Glutamatergic neuron (in vitro differentiated cells): ENCODE measurements at regions not wholly inside any gene's neighbourhood (a gene's known extent, or its start where the extent isn't known, plus 50 kb on each side); places are given as distances from the start of the nearest gene placed in this dataset.

Source experiments
- DNase-seq: peaks from one replicate; pipeline ENCODE4 v3.0.0; 2022
- H3K27ac Mint-ChIP-seq: one replicate; pipeline ENCODE4 v1.8.0; 2020; ENCODE audit warnings: mild to moderate bottlenecking, mixed read lengths, inconsistent platforms; ENCODE audit not compliant: unreplicated experiment
- H3K27me3 Mint-ChIP-seq: one replicate; pipeline ENCODE4 v1.8.0; 2020; ENCODE audit warnings: mild to moderate bottlenecking, moderate library complexity, mixed read lengths, inconsistent platforms; ENCODE audit not compliant: unreplicated experiment
- H3K36me3 Mint-ChIP-seq: one replicate; pipeline ENCODE4 v1.8.0; 2020; ENCODE audit warnings: mild to moderate bottlenecking, mixed read lengths, inconsistent platforms; ENCODE audit not compliant: unreplicated experiment
- H3K4me1 Mint-ChIP-seq: one replicate; pipeline ENCODE4 v1.8.0; 2020; ENCODE audit warnings: mild to moderate bottlenecking, low read depth, mixed read lengths, inconsistent platforms; ENCODE audit not compliant: unreplicated experiment
- H3K4me3 Mint-ChIP-seq: one replicate; pipeline ENCODE4 v1.8.0; 2020; ENCODE audit warnings: mild to moderate bottlenecking, mixed read lengths, inconsistent platforms; ENCODE audit not compliant: unreplicated experiment
- H3K9me3 Mint-ChIP-seq: one replicate; pipeline ENCODE4 v1.8.0; 2020; ENCODE audit warnings: mild to moderate bottlenecking, moderate library complexity, mixed read lengths, inconsistent platforms; ENCODE audit not compliant: unreplicated experiment
- TF ChIP-seq, protein P1 (sequence below): fragments of 200-600 bp; sonication (generic); IDR thresholded peaks from one replicate; pipeline ENCODE4 v1.5.0; 2021; ENCODE audit not compliant: partially characterized antibody, unreplicated experiment

DNA sequence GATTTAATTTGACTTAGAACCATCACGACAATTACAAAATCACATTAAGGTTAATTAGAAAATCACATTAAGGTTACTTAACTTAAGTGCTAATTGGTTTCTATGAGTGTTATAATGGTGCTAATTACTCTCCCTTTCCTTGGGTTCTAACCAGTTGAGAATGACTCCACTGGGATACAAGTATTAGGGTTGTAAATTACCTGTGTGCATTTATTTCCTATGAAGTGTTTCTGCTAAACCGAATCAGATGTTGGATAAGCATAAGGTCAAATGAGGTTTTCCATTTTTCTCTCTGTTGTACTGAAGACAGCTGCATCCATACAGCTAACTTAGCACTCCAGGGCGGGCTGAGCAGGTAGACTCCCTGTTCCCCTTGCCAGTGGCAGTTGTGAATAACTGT, 610.3 kb upstream of the TMPRSS15 start:
- Mint-ChIP-seq H3K27ac (peak overlapping the region; percentile 65), H3K4me1 (peaks cover 22% of the 10 kb centered on the region), H3K4me3 (no peak overlapping the region), H3K27me3 (no peaks in the 10 kb centered on the region), H3K9me3 (no peaks in the 10 kb centered on the region), H3K36me3 (no peaks in the 10 kb centered on the region)
- no peak for DNase-seq
- TF ChIP-seq, protein P1, sequence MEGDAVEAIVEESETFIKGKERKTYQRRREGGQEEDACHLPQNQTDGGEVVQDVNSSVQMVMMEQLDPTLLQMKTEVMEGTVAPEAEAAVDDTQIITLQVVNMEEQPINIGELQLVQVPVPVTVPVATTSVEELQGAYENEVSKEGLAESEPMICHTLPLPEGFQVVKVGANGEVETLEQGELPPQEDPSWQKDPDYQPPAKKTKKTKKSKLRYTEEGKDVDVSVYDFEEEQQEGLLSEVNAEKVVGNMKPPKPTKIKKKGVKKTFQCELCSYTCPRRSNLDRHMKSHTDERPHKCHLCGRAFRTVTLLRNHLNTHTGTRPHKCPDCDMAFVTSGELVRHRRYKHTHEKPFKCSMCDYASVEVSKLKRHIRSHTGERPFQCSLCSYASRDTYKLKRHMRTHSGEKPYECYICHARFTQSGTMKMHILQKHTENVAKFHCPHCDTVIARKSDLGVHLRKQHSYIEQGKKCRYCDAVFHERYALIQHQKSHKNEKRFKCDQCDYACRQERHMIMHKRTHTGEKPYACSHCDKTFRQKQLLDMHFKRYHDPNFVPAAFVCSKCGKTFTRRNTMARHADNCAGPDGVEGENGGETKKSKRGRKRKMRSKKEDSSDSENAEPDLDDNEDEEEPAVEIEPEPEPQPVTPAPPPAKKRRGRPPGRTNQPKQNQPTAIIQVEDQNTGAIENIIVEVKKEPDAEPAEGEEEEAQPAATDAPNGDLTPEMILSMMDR = no peak

DNA sequence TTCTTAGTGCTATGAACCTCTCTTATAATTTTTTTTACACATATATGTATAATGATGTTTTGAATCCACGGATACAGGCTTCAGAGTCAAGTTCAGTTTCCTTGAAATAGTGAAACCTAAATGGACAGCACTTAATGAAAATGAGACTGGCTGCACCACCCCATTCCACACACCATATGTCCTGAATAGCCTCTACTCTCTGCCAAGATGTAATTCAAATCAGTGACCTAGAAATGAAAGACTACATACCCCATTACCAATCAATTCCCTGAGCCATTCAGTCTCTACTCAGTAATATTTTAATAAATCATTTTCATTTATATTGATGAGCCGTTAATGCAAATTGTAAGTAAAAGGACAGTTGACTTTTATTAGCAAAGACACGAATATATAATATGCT, 614.9 kb upstream of the TMPRSS15 start:
- Mint-ChIP-seq H3K4me3 (no peak overlapping the region), H3K27me3 (no peaks in the 10 kb centered on the region), H3K36me3 (no peaks in the 10 kb centered on the region), H3K9me3 (no peaks in the 10 kb centered on the region), H3K4me1 (peaks cover 29% of the 10 kb centered on the region), H3K27ac (peak overlapping the region; percentile 81)
- TF ChIP-seq, protein P1 = no peak
- DNase-seq = no peak

DNA sequence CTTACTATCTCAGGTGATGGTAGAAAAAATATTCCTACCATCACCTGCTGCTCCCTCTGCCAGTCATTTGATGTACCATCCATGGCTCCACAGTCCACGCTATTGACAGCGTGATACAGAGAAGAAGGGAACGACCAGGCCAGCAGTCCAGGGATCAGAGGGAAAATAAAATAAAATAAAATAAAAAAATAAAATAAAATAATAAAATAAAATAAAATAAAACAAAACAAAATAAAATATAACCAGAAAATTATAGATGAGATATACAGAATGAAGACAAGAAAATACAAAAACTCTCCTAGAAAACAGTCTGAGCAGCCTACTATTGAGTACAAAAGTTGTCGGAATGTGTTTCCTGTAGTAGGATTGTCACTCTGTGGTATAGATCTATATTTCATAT, 619.4 kb upstream of the TMPRSS15 start:
- DNase-seq = no peak
- Mint-ChIP-seq H3K4me3 (no peak overlapping the region), H3K4me1 (peaks cover 15% of the 10 kb centered on the region), H3K27ac (no peak overlapping the region), H3K9me3 (no peaks in the 10 kb centered on the region), H3K27me3 (no peaks in the 10 kb centered on the region), H3K36me3 (no peaks in the 10 kb centered on the region)
- TF ChIP-seq, protein P1 = no peak

DNA sequence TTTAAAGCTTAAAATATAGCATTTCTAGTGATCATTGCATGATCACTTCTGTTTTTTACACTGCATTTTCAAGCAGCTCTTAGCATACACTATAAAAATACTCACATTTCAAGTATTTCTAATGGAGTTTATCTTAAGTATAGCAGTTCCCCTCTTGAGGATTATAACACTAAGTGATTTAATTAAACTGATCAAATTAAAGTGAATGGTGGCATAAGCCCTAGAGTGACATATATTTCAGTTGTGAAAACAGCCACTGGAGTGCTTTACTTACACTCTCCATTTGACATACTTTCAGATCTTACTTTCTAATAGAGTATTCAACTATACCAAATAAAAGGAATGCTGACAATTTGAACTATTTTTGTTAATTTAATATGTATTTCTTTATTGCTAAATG, 623.3 kb upstream of the TMPRSS15 start:
- TF ChIP-seq, protein P1 = no peak
- H3K9me3 Mint-ChIP-seq = peaks cover 1% of the 10 kb centered on the region
- no peaks in the 10 kb centered on the region for H3K36me3 Mint-ChIP-seq
- H3K4me1 Mint-ChIP-seq = peaks cover 22% of the 10 kb centered on the region
- no peak overlapping the region for H3K27ac Mint-ChIP-seq
- no peak for DNase-seq
- peaks cover 2% of the 10 kb centered on the region for H3K27me3 Mint-ChIP-seq
- no peak overlapping the region for H3K4me3 Mint-ChIP-seq

DNA sequence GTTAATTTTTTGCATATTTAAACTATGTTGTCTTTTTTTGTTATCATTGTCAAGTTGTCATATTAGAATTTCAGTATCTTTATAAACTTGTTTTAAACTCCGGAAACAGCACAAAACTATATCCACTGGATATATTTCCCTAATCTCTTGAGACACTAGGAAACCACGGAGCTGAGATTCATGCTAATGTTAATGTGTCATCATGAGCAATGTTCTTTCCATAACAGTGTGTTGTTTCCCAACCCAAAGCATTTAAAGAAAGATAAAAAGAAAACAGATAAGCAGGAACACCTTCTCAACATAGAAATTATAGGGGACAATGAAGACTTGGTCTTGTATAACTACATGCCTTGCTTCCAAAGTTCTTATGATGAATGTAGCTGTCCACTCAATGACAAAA, 626.2 kb upstream of the TMPRSS15 start:
- peaks cover 5% of the 10 kb centered on the region for H3K9me3 Mint-ChIP-seq
- H3K4me3 Mint-ChIP-seq = no peak overlapping the region
- no peak for DNase-seq
- TF ChIP-seq, protein P1 = no peak
- H3K36me3 Mint-ChIP-seq = no peaks in the 10 kb centered on the region
- H3K27ac Mint-ChIP-seq = no peak overlapping the region
- H3K4me1 Mint-ChIP-seq = peaks cover 46% of the 10 kb centered on the region
- peaks cover 4% of the 10 kb centered on the region for H3K27me3 Mint-ChIP-seq
